GM18858 (cell line): ENCODE measurements at regions not wholly inside any gene's neighbourhood (a gene's known extent, or its start where the extent isn't known, plus 50 kb on each side); places are given as distances from the start of the nearest gene placed in this dataset.
A peak's percentile ranks its signal among the peaks of the same experiment; 100 is the strongest.
"Not testable (repeated sequence)": the region's sequence is repeated elsewhere in the genome, so short reads cannot be mapped to it uniquely, and the experiment has no call there.

Experiments
- ATAC-seq: cut with Tn5 transposase; IDR thresholded peaks from one replicate; pipeline ENCODE4 v1.9.1; 2021; ENCODE audit not compliant: unreplicated experiment

- ATAC-seq, result no peak
Observed at GRCh38 chr1:72462186-72462905, 180.0 kb upstream of the NEGR1 start.

DNA sequence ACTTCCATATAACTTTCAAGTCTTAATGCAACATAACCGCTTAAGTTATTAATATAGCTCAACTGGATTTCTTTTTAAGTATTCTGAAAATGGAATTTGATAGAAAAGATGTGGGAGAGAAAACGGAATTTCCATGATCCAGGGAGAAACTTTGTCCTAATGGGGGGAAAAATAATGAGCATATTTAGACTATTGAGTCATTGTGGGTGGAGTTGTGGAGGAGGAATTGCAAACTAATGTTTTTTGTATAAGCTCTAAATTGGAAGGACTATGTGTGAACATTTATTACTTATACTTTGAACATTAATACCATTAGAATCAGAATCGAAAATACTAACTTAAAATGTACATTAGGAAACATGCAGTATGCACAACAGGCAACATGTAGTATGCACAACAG lies 159.9 kb upstream of the NEGR1 start:
- no peak for ATAC-seq

DNA sequence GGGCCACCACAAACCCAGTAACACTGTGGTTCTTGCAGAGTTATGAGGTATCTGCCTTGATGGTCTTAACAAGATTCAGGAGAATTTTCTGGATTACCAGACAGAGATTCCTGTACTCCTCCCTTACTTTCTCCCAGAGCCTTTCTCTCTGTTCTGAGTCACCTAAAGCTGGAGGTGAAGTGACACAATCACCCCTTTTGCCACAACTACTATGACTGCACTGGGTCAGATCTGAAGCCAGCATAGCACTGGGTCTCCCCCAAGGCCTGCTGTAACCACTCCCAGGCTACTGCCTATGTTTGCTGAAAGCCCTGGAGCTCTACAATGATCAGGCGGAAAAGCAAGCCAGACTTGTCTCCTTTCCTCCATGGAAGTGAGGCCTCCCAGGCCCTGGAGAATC lies 156.7 kb upstream of the NEGR1 start:
- no peak for ATAC-seq

- ATAC-seq, result no peak
Observed at GRCh38 chr1:72438270-72438669, 155.9 kb upstream of the NEGR1 start.

DNA sequence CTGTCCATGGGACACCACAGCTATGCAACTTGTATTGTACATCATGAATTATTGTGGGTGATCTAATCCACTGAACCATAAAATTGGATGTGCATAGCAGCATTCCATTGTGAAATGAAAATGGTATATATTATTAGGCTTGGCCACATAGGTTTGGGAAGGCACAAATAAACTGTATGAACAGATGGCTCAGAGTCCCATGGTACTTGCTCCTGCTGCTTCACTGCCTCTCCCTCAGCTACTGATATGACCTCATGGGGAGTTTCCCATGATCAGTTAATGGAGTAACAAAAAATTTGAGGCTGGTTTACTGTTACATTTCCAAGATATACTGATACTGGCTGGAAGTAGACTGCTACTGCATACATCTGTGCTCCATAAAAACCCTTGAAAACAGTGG lies 152.7 kb upstream of the NEGR1 start:
- ATAC-seq, result peak; percentile 66

GRCh38 chr1:72434070-72434469 lies 151.7 kb upstream of the NEGR1 start:
- no peak for ATAC-seq

DNA sequence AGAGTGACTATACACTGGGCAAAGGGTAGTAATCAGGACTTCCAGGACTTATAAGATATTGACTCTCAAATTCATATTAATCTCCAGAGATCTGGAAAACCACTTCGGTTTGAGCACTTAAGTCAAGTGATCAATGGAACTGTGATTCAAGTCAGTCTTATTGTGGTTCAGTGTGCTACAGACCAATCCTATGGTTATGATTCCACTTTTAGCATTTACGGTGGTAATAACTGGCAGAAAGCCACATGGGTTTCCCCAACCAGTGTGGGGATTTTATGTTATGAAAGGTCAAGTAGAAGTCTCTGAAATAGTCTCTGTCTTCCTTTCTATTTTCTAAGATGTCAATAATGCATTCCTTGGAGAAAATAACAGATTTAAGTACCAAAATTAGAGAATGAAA lies 151.3 kb upstream of the NEGR1 start:
- peak; percentile 79 for ATAC-seq

DNA sequence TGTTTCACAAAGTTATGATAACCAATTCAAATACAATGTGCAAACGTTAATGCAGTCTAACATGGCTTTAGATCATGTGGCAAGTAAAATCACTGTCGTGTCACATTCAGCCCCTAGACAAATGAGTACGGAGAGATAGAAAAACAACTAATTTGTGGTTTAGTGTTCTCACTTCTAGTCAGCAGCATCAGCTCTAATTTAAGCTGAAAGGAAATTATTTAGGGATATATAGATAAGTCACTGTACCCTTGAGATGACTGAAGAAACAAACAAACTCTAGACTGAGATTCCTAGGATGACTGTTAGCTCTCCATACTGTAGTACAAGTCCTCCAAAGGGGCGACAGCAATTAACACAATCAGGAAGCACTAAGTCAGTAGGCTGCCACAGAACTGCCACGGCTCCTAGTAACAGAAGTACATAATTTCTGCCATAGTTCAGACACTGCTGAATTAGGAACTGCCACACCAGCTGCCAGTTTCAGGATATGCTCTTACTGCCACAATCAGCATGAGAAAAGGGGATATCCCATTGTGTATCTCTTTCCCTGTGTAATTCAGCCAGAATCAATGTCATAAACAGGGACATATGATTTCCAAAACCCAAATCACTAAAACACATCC lies 150.4 kb upstream of the NEGR1 start:
- peak; percentile 30 for ATAC-seq

DNA sequence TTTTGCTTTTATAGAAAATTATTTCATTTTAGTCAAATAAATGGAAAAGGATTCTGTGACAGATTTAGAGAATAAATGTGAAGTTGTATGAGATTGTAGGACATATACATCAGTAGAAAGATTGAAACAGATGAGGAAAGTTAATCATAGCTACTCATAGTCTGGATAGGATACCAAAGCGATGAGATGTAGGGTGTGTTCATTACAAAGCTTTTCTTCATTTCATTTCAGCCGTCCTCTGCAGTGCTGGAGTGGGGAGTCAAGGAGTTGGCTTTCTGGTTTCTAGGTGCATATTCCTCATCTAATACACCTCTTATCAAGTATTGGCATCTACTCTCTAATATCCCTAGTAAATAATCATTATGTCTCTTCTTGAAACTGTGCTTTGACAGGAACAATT lies 149.5 kb upstream of the NEGR1 start:
- ATAC-seq, result no peak

DNA sequence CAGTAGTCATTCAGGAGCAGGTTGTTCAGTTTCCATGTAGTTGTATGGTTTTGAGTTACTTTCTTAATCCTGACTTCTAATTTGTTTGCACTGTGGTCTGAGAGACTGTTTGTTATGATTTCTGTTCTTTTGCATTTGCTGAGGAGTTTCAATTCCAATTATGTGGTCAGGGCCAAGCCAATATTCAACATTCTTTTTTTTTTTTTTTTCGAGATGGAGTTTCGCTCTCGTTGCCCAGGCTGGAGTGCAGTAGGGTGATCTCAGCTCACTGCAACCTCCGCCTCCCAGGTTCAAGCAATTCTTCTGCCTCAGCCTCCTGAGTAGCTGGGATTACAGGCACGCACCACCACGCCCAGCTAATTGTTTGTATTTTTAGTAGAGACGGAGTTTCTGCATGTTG lies 145.9 kb upstream of the NEGR1 start:
- ATAC-seq, result not testable (repeated sequence)

GRCh38 chr1:72419229-72419628 lies 136.9 kb upstream of the NEGR1 start:
- ATAC-seq, result no peak

DNA sequence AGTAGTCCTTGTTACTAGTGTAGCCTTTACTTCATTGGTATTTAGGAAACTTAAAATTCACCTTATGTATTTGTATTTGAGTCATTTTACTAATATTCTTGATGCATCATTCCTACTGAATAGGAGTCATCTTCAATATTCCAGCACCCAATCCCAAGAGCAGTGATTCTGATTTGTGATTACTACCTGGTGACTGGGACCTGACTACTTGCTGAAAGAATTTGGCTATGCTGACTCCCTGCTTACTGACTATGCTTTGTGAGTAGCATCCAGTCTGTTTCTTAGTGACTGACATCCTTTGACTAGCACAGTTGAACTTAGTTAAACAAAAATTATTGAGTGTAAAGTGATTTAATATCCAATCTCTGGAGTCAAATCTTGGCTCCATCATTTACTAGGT lies 129.9 kb upstream of the NEGR1 start:
- no peak for ATAC-seq

- ATAC-seq, result no peak
Observed at GRCh38 chr1:72399807-72400206, 117.5 kb upstream of the NEGR1 start.

DNA sequence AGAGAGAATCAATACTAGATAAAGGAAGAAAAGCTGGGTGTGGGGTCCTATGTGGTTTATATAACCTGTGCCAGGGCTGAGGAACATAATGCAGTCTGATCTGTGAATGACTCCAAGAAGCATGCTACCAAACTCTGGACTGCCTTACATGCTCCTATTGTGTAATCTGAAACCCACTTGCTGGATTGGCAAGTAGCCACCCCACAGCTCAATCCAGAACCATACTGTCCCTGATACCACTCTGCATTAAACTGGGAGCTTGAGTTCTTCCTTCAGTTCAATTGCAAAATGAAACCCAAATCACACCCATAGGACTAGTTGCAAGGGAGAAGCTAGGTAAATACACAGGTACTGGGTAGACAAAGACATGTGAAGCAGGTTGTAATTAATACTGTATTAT lies 115.4 kb upstream of the NEGR1 start:
- ATAC-seq, result no peak

DNA sequence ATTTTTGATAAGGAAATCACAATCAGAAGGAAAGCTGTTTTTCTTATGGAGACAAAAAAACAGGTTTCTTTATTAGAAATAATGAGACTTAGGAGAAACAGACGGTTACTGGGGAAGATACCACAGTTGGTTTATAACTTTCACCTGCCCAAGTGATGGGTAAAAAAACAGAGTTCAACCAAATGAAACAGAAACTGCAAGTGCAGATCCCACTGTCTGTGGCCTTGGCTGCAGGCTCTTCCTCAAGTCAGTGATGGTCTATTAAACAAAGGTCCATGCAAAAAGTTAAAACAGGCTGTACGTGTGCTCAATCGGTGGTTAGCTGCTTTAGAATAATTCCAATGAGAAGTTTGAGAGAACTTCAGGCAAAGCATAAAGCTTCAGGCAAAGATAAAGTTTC lies 112.1 kb upstream of the NEGR1 start:
- no peak for ATAC-seq

GRCh38 chr1:72379072-72379471 lies 96.7 kb upstream of the NEGR1 start:
- no peak for ATAC-seq

- ATAC-seq, result no peak
Observed at GRCh38 chr1:72375226-72375625, 92.9 kb upstream of the NEGR1 start.

DNA sequence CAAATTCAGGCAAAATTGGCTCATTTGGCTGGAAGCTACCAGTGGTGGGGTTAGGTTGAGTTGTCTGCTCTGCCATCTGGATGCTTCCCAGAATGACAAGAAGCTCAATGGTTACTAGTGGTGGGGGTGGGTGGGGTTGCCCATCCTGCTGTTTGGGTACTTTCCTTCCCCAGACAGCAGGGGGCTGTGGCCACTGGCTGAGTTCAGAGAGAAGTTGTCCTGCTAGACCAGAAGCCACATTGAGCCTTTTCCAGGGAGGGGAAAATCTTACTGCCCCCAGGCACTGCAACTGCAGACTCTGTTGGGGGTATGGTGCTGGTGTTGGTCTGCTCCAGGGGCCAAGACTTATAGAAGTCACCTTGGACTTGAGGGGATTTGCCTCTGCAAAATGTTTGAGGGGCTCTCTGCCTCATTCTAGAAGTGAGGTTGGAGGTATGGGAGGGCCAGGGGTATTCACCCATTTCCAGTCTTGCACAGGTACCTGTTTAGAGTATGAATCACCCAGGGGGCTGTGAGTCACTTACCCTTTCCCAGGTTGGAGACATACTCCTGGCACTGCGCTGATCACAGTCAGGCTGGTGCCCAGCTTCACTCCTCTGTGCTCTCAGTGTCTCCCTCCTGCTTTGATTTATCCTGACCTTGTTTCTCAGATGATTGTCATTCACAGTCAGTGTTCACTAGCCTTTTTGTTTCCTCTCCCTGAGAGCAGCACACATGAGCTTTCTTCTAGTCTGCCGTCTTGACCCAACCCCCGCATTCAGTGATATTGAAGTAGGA lies 89.1 kb upstream of the NEGR1 start:
- ATAC-seq, result no peak

GRCh38 chr1:72370836-72371235 lies 88.5 kb upstream of the NEGR1 start:
- not testable (repeated sequence) for ATAC-seq

DNA sequence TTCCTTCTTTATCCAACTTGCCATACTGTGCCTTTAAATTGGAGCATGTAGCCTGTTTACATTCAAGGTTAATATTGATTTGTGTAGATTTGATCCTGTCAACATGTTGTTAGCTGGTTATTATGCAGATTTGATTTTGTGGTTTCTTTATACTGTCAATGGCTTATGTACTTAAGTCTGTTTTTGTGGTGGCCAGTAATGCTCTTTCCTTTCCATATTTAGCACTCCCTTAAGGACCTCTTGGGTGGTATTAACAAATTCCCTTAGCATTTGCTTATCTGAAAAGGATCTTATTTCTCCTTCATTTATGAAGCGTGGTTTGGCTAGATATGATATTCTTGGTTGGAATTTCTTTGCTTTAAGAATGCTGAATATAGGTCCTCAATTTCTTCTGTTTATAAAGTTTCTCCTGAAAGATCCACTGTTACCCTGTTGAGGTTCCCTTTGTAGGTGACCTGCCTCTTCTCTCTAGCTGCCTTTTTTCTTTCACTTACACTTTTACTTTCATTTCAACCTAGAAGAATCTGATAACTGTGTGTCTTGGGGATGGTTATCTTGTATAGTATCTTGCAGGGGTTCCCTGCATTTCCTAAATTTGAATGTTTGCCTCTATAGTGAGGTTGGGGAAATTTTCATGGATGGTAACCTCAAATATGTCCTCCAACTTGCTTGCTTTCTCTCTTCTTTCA lies 86.9 kb upstream of the NEGR1 start:
- ATAC-seq, result no peak

GRCh38 chr1:72366466-72366865 lies 84.1 kb upstream of the NEGR1 start:
- no peak for ATAC-seq

GRCh38 chr1:72365693-72366092 lies 83.4 kb upstream of the NEGR1 start:
- no peak for ATAC-seq
